ENCODE measurements at regions not wholly inside any gene's neighbourhood (a gene's known extent, or its start where the extent isn't known, plus 50 kb on each side); places are given as distances from the start of the nearest gene placed in this dataset.

DNA sequence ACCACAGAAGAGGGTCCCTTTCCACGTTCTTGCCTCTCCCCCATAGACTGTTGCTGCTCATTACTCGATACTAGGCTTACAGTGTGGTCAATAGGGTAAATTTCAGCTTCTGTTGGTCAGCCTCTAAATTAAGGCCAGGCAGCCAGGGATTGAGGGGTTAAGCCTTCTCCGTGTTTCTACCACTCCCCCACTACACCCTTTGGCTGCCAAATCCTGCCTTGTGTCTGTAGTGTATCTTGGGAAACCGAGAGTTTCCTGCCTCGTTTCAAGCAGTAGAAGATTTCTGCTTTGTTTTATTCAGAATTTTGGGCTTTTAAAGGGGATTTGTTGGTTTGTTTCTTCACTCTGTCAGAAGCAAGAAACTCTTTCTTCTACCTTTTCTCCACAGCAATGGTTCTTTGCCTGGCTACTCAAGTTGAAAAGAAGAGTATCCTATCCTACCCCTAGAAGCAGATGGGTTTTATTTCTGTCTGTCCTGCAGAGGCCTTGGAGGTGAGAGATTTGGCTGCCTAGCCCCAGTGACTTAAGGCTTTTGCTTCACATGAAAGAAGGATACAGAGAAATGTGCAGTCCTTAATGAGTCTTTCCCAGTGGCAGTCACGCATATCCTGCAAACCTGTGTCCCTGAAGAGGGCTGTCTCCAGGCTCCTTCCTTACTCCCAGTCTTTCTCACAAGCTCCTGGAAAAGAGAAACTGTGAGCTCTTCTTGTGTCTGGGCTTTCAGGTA lies 261.5 kb upstream of the TANK start:
- DNase-seq (ENCODE audit: low spot score) (no peak), ATAC-seq (ENCODE audit: low FRiP score) (no peak)
- TF ChIP-seq, protein P1, sequence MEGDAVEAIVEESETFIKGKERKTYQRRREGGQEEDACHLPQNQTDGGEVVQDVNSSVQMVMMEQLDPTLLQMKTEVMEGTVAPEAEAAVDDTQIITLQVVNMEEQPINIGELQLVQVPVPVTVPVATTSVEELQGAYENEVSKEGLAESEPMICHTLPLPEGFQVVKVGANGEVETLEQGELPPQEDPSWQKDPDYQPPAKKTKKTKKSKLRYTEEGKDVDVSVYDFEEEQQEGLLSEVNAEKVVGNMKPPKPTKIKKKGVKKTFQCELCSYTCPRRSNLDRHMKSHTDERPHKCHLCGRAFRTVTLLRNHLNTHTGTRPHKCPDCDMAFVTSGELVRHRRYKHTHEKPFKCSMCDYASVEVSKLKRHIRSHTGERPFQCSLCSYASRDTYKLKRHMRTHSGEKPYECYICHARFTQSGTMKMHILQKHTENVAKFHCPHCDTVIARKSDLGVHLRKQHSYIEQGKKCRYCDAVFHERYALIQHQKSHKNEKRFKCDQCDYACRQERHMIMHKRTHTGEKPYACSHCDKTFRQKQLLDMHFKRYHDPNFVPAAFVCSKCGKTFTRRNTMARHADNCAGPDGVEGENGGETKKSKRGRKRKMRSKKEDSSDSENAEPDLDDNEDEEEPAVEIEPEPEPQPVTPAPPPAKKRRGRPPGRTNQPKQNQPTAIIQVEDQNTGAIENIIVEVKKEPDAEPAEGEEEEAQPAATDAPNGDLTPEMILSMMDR (IDR thresholded peaks at IDR 0.05), result no peak

DNA sequence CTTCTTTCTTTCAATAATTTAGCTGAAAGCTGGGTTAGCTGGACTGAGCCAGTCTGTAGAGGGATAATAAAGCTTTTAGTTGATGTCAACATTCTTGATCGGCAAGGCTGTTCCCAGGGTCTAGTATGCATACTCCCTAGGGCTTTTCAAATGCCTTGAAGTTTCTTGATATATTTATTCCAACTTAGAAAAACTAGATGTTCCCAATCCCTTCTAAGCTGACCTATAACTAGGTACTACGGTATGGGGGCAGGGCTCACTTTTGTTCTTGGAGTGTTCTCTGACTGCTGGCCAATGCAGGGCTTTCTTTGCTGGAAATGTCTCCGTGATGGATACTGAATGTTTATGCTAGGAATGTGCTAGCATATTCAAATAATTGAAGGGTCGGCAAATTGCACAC lies 258.6 kb upstream of the TANK start:
- no peak for ATAC-seq (ENCODE audit: low FRiP score)
- no peak for DNase-seq (ENCODE audit: low spot score)
- TF ChIP-seq, protein P1 (IDR thresholded peaks at IDR 0.05), result no peak

DNA sequence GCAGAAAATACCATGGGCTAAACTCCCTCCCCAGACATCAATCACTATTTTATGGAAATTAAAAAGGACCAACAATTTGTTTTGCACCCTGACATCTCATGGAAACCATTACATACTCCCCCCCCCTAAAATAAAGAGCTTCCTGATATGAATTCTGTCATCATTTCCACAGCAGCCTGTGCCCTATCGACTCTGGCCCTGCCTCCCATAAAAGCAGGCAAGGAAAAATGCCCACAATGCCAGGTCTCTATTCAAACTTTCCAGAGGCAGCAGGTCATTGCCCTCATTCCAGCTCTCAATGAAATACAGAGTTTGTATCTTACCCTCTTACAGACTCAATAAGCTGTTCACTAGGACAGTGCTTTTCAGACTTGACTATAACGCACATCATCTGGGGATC lies 254.4 kb upstream of the TANK start:
- TF ChIP-seq, protein P1 (IDR thresholded peaks at IDR 0.05), result no peak
- no peak for DNase-seq (ENCODE audit: low spot score)
- ATAC-seq (ENCODE audit: low FRiP score), result no peak

DNA sequence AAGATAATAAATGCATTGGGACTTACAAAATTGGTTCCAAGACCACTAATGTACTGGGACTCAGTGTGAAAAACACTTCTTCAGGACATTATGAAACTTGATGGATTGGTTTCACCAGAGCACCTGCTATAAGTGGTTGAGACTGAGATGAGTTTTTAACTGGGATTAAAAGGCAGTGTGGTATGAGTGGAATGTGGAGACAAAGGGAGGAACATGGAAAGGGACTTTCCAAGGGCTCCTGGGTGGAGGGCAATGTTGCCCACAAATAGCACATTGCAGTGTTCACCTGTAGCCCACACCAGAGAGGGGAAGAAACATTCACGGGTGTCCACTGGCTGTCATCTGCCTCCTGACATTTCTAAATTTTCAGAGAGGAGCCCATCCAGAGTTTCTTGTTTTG lies 253.3 kb upstream of the TANK start:
- TF ChIP-seq, protein P1 (IDR thresholded peaks at IDR 0.05), result no peak
- ATAC-seq (ENCODE audit: low FRiP score) (no peak), DNase-seq (ENCODE audit: low spot score) (no peak)

DNA sequence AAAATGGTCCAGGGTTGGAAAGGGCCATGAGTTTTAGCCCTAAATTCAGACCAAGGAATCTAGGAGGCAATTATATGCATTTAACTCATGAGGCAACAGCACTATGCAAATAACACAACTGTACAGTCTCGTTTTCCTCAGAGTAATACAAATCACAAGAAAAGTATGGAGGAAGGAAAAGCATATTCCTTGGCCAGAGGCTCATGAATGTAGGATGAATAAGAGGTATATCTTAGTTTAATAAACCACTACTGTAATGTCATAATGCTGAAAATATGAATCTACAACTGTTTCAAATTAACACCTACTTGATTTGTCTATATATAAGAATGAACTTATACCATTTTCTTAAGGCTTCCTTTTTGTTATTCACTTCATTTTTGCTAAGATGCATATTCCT lies 252.5 kb upstream of the TANK start:
- ATAC-seq (ENCODE audit: low FRiP score), result no peak
- TF ChIP-seq, protein P1 (IDR thresholded peaks at IDR 0.05), result no peak
- no peak for DNase-seq (ENCODE audit: low spot score)

DNA sequence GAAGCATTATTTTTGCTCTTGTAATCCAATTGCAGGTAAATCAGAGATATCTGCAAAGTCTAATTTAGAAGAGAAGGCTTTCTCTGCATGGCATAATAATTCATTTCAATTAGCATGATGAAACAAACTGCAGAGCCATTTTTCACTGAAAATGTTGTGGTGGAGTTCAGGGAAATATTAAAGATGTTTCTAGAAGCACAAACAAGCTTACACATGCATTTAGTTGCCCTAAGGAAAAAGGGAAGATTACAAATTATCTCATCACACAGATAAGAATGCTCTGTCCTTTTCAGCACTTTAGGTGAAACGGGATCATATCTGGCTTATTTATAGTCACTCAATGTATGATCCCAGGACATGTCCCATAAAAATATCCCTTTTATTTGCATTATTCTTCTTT lies 252.1 kb upstream of the TANK start:
- TF ChIP-seq, protein P1 (IDR thresholded peaks at IDR 0.05), result no peak

DNA sequence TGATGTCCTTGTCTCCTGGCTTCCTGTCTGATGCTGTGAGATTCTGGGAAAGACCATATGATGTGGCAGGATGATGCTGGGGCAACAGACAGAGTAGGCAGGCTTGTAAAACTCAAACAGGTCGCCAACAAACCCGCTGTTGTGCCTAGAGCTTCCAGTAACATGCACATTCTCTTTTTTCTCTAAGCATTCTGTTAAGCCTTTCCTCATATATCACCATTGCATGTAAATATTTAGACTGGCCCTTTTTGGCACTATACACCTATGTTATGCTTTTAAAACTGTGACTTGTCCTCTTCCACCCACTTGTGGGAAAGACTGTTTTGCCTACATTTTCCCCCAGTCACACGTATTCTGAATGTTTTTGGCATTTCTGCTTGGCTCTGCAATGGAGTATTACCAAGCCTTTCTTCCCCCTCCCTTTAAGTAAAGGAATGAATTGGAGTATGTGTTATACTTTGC lies 250.4 kb upstream of the TANK start:
- ATAC-seq (ENCODE audit: low FRiP score), result no peak
- TF ChIP-seq, protein P1 (IDR thresholded peaks at IDR 0.05), result no peak
- DNase-seq (ENCODE audit: low spot score), result no peak

More for the DNA sequence above, 252.1 kb upstream of the TANK start:
- ATAC-seq (ENCODE audit: low FRiP score), result no peak
- no peak for DNase-seq (ENCODE audit: low spot score)

Measured in omental fat pad (tissue), 3 donors.